GM18951 (cell line): ENCODE measurements at regions not wholly inside any gene's neighbourhood (a gene's known extent, or its start where the extent isn't known, plus 50 kb on each side); places are given as distances from the start of the nearest gene placed in this dataset.

Source experiments
- POLR2A ChIP-seq: IDR thresholded peaks from 4 replicates; pipeline ENCODE4 v1.6.1; 2011; ENCODE audit warnings: mild to moderate bottlenecking; ENCODE audit not compliant: insufficient read length, insufficient read depth; ENCODE audit errors: extremely low read depth
- in situ Hi-C: fragments of 300-500 bp; cut with MboI; formaldehyde crosslinking; loops from one replicate; pipeline ENCODE4 v1.12.0; 2022; ENCODE audit warnings: low sequenced_read_pairs, mixed read lengths, inconsistent platforms; ENCODE audit not compliant: unreplicated experiment

GRCh38 chr5:2517451-2517850, 234.0 kb downstream of the IRX2 start:
- in situ Hi-C loops: no loop called here
- TF ChIP-seq POLR2A: no peak

DNA sequence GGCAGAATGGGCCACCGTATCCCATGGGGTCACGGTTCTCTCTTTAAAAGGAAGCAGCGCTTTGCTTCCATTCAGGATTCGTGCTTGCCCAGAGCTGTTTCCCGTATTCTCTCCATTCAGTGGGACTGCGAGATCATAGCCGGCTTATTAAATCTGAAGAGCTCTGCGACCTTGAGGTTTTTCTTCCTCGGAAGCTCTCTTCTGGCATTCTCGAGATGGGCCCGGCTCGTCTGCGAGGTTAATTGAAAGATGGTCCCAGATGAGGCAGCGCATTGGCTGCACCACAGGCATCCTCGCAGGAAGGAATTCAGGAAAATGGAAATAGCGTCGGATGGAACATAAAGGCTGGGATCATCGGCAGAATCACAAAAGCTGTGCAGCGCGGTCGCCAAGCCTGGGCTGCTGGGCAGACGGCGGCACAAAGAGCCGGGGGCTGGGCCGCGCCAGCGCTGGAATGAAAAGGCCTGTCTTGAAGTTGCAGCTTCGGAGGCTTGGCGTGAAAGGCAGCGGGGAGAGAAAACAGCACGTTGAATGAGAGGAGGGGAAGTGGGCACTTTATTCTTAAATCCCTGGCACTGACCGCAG, 236.2 kb downstream of the IRX2 start:
- in situ Hi-C loops: no loop called here
- TF ChIP-seq POLR2A: no peak

- TF ChIP-seq POLR2A: no peak
- in situ Hi-C loops: no loop called here
These were observed 237.0 kb downstream of the IRX2 start for GRCh38 chr5:2514484-2514883.

- TF ChIP-seq POLR2A: no peak
- in situ Hi-C loops: no loop called here
These were observed 239.8 kb downstream of the IRX2 start for GRCh38 chr5:2511706-2512105.

DNA sequence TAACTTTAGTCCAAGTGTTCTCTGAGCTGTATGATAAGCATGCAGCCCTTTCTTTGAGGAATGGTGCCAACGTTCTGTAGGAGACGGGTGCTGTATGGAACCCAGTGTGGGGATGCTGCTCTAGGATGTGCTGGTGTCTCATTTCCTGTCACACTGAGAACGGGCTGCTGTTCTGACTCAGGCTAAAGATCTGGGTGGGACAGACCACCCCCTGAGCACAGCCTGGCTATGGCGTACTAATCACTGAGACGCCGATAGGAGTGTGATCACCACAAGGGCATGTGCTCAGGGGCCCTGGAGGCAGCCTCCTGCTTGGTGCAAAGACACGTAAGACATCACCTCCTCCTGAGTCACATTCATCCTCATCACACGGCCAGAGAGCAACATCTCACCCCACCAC, 240.4 kb downstream of the IRX2 start:
- TF ChIP-seq POLR2A: no peak
- in situ Hi-C loops: no loop called here

DNA sequence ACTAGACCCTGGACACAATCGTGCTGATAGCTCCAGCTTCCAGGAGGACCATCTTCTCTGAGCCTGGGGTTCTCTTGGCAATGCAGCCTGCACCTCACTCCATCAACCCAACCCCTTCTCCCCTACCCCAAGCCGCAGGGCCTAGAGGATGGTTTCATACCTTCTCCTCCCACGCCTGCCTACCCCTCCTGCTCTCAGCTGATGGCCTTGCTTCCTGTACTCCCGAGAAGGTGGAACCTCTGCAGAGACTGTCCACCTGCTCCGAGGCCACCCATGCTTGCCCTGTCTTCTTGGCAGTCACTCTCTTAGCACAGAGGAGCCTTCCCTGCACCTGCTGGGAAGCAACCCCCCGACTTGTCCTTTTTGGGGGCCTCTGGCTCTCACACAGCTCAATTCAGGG, 241.9 kb downstream of the IRX2 start:
- in situ Hi-C loops: no loop called here
- TF ChIP-seq POLR2A: no peak

DNA sequence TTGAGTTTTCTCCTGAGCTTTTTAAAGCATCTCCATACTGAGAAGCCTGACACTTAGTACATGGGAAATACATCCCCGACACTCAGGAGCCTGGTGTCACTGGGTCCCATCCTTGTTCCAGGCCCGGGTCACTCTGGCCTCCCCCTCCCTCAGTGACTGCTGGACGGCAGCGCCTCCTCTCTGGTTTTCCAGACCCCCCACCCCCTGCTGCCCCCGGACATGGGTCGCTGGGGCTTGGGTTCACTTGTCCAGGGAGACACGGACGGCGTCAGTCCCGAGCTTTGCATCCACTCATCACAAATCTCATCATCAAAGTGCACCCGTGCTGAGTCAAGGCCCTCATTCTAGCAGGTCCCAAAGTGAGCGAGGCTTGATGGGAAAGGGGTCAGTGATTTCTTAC, 243.0 kb downstream of the IRX2 start:
- no peak for TF ChIP-seq POLR2A
- in situ Hi-C loops: no loop called here

DNA sequence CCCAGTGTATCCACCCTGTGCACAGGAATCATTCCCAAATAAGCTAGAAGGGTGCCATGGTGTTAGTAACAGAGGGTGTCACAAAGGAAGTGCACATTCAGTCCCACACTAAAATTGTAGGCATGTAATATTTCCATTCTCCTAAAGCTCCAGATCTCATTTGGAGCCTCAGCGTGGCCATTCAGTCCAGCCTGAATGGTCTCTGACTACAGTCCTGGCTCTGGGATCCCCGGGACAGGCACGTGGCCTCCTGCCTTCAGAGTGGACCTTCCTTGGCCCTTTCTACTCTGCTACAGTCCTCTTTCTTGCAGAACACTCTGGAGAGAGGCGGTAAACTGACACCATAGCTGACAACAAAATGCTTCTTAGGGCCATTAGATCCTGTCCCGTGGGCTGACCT, 243.9 kb downstream of the IRX2 start:
- in situ Hi-C loops: no loop called here
- TF ChIP-seq POLR2A: no peak

DNA sequence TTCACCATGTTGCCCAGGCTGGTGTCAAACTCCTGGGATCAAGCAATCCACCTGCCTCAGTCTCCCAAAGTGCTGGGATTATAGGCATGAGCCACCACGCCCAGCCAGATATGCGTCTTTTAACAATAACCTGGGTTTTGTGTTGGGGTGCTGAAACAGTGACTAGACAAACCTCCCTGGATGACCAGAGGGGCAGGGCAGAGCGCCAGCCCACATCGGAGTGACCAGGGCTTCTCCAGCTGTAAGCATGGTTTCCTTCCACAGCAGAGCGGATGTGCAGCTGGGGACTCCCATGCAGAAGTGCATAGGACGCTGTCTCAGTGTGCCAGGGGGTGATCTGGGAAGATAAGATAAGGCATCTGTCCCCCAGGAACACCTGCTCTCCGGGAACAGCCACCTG, 244.9 kb downstream of the IRX2 start:
- no peak for TF ChIP-seq POLR2A

GRCh38 chr5:2505217-2505616, 246.3 kb downstream of the IRX2 start:
- no peak for TF ChIP-seq POLR2A
- in situ Hi-C loops: no loop called here

More for the DNA sequence above, 244.9 kb downstream of the IRX2 start:
- in situ Hi-C loops: no loop called here

- TF ChIP-seq POLR2A: no peak
- in situ Hi-C loops: no loop called here
These were observed 248.4 kb downstream of the IRX2 start for GRCh38 chr5:2502970-2503594.

GRCh38 chr5:2499917-2500316, 251.6 kb downstream of the IRX2 start:
- in situ Hi-C loops: no loop called here

DNA sequence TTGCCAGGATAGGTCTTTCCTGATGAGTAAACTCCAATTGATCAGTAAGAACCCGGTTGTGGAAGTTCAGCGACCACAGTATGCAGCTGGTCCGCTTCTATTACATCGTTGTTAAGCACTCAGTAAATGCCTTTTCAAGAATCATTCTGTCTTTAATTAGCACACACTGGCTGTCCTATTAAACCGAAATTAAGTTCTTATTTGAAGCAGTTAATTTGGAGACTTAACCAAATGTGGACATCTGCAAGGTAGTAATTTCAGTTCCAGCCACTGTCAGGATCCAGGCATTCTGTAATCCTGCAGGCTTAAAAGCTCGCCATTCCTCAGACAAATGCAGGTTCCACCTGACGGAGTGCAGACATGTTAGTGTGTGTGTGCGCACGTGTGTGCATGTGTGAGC, 254.6 kb downstream of the IRX2 start:
- in situ Hi-C loops: no loop called here
- TF ChIP-seq POLR2A: no peak

More at GRCh38 chr5:2499917-2500316, 251.6 kb downstream of the IRX2 start:
- no peak for TF ChIP-seq POLR2A

GRCh38 chr5:2496126-2496525, 255.4 kb downstream of the IRX2 start:
- in situ Hi-C loops: no loop called here
- no peak for TF ChIP-seq POLR2A

DNA sequence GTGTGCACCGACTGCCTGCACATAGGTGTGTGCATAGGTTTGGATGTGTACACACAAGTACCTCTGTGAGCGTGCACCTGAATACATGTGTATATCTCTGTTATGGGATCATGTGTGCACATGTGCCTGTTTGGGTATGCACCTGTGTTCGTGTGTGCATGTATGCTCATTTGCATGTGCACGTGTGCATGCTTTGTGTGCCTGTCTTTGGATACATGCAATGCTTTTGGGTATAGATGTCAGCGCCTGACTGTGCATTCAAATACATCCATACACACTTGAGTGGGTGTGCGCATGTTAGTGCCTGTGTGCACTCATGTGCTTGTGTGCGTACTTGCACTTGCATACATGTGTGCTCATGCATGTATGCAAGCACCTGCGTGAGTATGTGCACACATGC, 258.1 kb downstream of the IRX2 start:
- TF ChIP-seq POLR2A: no peak
- in situ Hi-C loops: no loop called here

DNA sequence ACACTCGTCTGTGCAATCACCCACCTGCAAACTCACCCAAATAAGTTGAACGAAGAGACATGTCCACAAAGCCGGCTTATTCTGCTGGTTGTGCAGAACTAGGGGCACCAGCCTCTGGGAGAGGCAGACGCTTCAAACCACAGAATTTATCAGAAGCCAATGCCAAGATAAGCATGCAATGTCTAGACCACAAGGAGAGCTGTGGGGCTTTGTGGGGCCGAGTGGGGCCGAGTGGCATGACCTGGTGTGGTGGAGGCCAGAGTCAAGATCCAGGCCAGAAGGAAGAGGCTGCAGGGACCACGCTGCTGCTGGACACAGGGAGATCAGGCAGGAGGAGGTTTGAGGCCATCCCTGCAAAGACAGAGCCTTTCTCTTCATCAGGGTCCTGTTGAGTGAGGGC, 259.0 kb downstream of the IRX2 start:
- in situ Hi-C loops: no loop called here
- no peak for TF ChIP-seq POLR2A
